ENCODE measurements at regions not wholly inside any gene's neighbourhood (a gene's known extent, or its start where the extent isn't known, plus 50 kb on each side); places are given as distances from the start of the nearest gene placed in this dataset.

GRCh38 chr12:40557980-40558379 is 134.3 kb upstream of the CNTN1 start:
- no peaks in the 10 kb centered on the region for H3K9me3 Mint-ChIP-seq
- H3K4me3 Mint-ChIP-seq, result no peak overlapping the region
- no peak overlapping the region for H2AFZ ChIP-seq
- no peaks in the 10 kb centered on the region for H3K4me1 ChIP-seq (ENCODE audit: insufficient read depth)
- H3K27ac Mint-ChIP-seq, result no peak overlapping the region
- H4K20me1 ChIP-seq (replicated peaks; ENCODE audit: insufficient read depth), result no peaks in the 10 kb centered on the region
- TF ChIP-seq NANOG (IDR thresholded peaks at IDR 0.05; ENCODE audit: borderline replicate concordance) (no peak), ETS1 (IDR thresholded peaks at IDR 0.05) (no peak), EZH2 (IDR thresholded peaks at IDR 0.05; ENCODE audit: low read depth, unreplicated experiment) (no peak), REST (IDR thresholded peaks at IDR 0.05; ENCODE audit: unreplicated experiment) (no peak), STAT1 (IDR thresholded peaks at IDR 0.05; ENCODE audit: unreplicated experiment) (no peak), ZNF114 (CRISPR knock-in tag; IDR thresholded peaks at IDR 0.05) (no peak), ZNF331 (CRISPR knock-in tag; IDR thresholded peaks at IDR 0.05; ENCODE audit: low read depth) (no peak), CTCF (conservative IDR thresholded peaks at IDR 0.05; ENCODE audit: low read depth in 2 of 2) (no peak), CREB1 (CRISPR knock-in tag; IDR thresholded peaks at IDR 0.05; ENCODE audit: low read depth) (no peak), ZNF462 (CRISPR knock-in tag; IDR thresholded peaks at IDR 0.05) (no peak), POLR2AphosphoS5 (IDR thresholded peaks at IDR 0.05; ENCODE audit: low read depth) (no peak), JUNB (IDR thresholded peaks at IDR 0.05; ENCODE audit: unreplicated experiment) (no peak), EZH2phosphoT487 (IDR thresholded peaks at IDR 0.05; ENCODE audit: unreplicated experiment) (no peak)
- H3F3A ChIP-seq (replicated peaks; ENCODE audit: low read depth), result no peaks in the 10 kb centered on the region
- no peak for ATAC-seq
- no peaks in the 10 kb centered on the region for H3K36me3 ChIP-seq (ENCODE audit: insufficient read depth)
- H3K27ac ChIP-seq (ENCODE audit: low read depth), result no peak overlapping the region
- H3K79me2 ChIP-seq (replicated peaks; ENCODE audit: insufficient read depth), result no peaks in the 10 kb centered on the region
- no peak overlapping the region for H3K4me2 ChIP-seq
- H3K27me3 ChIP-seq (ENCODE audit: insufficient read depth), result no peaks in the 10 kb centered on the region
- no peak overlapping the region for H3K4me3 ChIP-seq
- no peak for DNase-seq (ENCODE audit: low spot score)
- no peaks in the 10 kb centered on the region for H3K9me2 ChIP-seq (ENCODE audit: insufficient read depth)
- no peaks in the 10 kb centered on the region for H3K27me3 Mint-ChIP-seq (ENCODE audit: insufficient read depth, low read depth, poor library complexity)
- H3K4me1 Mint-ChIP-seq, result no peaks in the 10 kb centered on the region
- no peaks in the 10 kb centered on the region for H3K36me3 Mint-ChIP-seq (ENCODE audit: low read depth)

All from GM23338 (cell line).